ENCODE measurements at regions not wholly inside any gene's neighbourhood (a gene's known extent, or its start where the extent isn't known, plus 50 kb on each side); places are given as distances from the start of the nearest gene placed in this dataset.
A peak's percentile ranks its signal among the peaks of the same experiment; 100 is the strongest.

- no peak for TF ChIP-seq NR2C2 (CRISPR knock-in tag; IDR thresholded peaks at IDR 0.05)
- TF ChIP-seq NR2C2 (tag; IDR thresholded peaks at IDR 0.05), result no peak
- no peak for TF ChIP-seq ZFP91 (CRISPR knock-in tag; IDR thresholded peaks at IDR 0.05)
- no peak for TF ChIP-seq THAP7 (CRISPR knock-in tag; IDR thresholded peaks at IDR 0.05)
- no peak for TF ChIP-seq GTF2F1 (IDR thresholded peaks at IDR 0.05; ENCODE audit: low read depth, low read length)
- TF ChIP-seq, protein P1, sequence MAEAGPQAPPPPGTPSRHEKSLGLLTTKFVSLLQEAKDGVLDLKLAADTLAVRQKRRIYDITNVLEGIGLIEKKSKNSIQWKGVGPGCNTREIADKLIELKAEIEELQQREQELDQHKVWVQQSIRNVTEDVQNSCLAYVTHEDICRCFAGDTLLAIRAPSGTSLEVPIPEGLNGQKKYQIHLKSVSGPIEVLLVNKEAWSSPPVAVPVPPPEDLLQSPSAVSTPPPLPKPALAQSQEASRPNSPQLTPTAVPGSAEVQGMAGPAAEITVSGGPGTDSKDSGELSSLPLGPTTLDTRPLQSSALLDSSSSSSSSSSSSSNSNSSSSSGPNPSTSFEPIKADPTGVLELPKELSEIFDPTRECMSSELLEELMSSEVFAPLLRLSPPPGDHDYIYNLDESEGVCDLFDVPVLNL (CRISPR knock-in tag; IDR thresholded peaks at IDR 0.05; ENCODE audit: low read depth), result no peak
- TF ChIP-seq, protein P2, sequence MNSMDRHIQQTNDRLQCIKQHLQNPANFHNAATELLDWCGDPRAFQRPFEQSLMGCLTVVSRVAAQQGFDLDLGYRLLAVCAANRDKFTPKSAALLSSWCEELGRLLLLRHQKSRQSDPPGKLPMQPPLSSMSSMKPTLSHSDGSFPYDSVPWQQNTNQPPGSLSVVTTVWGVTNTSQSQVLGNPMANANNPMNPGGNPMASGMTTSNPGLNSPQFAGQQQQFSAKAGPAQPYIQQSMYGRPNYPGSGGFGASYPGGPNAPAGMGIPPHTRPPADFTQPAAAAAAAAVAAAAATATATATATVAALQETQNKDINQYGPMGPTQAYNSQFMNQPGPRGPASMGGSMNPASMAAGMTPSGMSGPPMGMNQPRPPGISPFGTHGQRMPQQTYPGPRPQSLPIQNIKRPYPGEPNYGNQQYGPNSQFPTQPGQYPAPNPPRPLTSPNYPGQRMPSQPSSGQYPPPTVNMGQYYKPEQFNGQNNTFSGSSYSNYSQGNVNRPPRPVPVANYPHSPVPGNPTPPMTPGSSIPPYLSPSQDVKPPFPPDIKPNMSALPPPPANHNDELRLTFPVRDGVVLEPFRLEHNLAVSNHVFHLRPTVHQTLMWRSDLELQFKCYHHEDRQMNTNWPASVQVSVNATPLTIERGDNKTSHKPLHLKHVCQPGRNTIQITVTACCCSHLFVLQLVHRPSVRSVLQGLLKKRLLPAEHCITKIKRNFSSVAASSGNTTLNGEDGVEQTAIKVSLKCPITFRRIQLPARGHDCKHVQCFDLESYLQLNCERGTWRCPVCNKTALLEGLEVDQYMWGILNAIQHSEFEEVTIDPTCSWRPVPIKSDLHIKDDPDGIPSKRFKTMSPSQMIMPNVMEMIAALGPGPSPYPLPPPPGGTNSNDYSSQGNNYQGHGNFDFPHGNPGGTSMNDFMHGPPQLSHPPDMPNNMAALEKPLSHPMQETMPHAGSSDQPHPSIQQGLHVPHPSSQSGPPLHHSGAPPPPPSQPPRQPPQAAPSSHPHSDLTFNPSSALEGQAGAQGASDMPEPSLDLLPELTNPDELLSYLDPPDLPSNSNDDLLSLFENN (IDR thresholded peaks at IDR 0.05; ENCODE audit: low read depth in 2 of 2, low read length in 2 of 2), result no peak
- peak; percentile 74 for TF ChIP-seq DMBX1 (CRISPR knock-in tag; IDR thresholded peaks at IDR 0.05; ENCODE audit: borderline replicate concordance)
- no peak for TF ChIP-seq ZFPM2 (CRISPR knock-in tag; IDR thresholded peaks at IDR 0.05)
- no peak for TF ChIP-seq TFAM (CRISPR knock-in tag; conservative IDR thresholded peaks at IDR 0.05)
- TF ChIP-seq TEAD4 (IDR thresholded peaks at IDR 0.05; ENCODE audit: low read length), result no peak
- no peak for TF ChIP-seq TEAD4 (CRISPR knock-in tag; IDR thresholded peaks at IDR 0.05; ENCODE audit: borderline replicate concordance)
- TF ChIP-seq KDM2B (CRISPR knock-in tag; IDR thresholded peaks at IDR 0.05), result no peak
- no peak for TF ChIP-seq ZNF655 (CRISPR knock-in tag; IDR thresholded peaks at IDR 0.05)
- TF ChIP-seq ZNF41 (CRISPR knock-in tag; conservative IDR thresholded peaks at IDR 0.05), result 0 out of 2 replicates have a peak, but pooled peaks have one; percentile 52
- TF ChIP-seq SIRT6 (IDR thresholded peaks at IDR 0.05; ENCODE audit: low read depth, low read length), result no peak
- TF ChIP-seq CHCHD3 (CRISPR knock-in tag; IDR thresholded peaks at IDR 0.05), result no peak
- TF ChIP-seq ADNP (tag; IDR thresholded peaks at IDR 0.05), result no peak
- TF ChIP-seq ZNF707 (CRISPR knock-in tag; conservative IDR thresholded peaks at IDR 0.05), result no peak
- no peak for TF ChIP-seq FOXJ2 (tag; IDR thresholded peaks at IDR 0.05)
Measured at GRCh38 chr11:33945481-33946268, 53.8 kb upstream of the LMO2 start (continued).

Measured in K562 (cell line).